ENCODE measurements at regions not wholly inside any gene's neighbourhood (a gene's known extent, or its start where the extent isn't known, plus 50 kb on each side); places are given as distances from the start of the nearest gene placed in this dataset.

DNA sequence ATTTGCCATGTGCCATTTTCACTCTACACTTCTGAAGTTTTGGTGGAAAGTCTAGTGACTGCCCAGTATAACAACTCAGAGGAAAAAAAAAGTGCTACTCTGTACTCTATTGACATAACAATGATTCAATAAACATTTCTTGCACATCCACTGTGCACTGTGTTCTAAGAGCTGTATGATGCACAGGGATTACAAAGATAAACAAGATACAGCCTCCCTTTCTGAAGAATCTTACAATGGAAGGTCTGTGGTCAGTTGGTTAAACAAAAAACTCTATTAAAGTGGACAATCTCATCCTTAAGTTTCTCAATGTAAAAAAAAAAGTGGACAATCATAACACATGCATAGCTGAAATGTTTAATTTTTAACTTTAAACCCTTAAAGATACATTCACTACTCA lies 105.7 kb upstream of the RASSF8 start:
- no peaks in the 10 kb centered on the region for H3K4me1 ChIP-seq (replicated peaks in 1 of 2)
- intact Hi-C loops (cut with DNase I), result no loop called here
- TF ChIP-seq, protein P1, sequence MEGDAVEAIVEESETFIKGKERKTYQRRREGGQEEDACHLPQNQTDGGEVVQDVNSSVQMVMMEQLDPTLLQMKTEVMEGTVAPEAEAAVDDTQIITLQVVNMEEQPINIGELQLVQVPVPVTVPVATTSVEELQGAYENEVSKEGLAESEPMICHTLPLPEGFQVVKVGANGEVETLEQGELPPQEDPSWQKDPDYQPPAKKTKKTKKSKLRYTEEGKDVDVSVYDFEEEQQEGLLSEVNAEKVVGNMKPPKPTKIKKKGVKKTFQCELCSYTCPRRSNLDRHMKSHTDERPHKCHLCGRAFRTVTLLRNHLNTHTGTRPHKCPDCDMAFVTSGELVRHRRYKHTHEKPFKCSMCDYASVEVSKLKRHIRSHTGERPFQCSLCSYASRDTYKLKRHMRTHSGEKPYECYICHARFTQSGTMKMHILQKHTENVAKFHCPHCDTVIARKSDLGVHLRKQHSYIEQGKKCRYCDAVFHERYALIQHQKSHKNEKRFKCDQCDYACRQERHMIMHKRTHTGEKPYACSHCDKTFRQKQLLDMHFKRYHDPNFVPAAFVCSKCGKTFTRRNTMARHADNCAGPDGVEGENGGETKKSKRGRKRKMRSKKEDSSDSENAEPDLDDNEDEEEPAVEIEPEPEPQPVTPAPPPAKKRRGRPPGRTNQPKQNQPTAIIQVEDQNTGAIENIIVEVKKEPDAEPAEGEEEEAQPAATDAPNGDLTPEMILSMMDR (IDR thresholded peaks at IDR 0.05), result no peak
- no peak for TF ChIP-seq POLR2A (IDR thresholded peaks at IDR 0.05)

DNA sequence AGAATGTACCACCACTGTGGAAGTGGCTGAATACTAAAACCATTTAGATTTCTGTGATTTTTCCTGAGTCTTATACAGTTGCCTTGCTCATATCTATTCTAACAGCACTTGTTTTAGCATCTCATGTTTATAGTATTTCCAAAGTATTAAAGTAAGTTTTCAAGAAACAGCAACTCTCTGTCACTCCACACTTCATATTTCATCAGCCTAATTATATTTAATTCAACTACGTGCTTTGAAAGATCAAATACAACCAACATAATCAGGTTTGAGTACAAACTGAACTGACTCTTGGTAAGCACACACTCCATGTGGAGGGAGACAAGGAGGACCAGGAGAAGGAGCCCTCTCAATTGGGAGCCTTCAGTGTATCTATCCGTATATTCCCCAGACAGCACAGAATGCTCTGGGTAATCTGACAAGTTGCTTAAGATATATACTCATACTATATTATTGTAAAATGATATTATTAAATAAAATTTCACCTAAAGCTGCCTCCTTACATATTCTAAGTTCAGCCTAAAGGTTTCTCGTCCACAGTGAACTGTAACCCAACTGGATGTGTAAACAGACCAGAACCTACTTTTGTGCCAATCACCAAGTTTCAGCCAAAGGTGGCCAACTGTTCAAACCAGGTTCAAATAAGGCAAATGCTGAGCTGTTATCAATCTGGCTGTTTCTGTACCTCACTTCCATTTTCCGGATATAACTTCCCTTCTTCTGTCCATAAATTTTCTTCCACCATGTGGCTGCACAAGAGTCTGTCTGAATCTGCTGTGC lies 105.0 kb upstream of the RASSF8 start:
- TF ChIP-seq POLR2A (IDR thresholded peaks at IDR 0.05), result no peak
- TF ChIP-seq, protein P1 (IDR thresholded peaks at IDR 0.05), result no peak
- no peak for DNase-seq
- H3K27ac ChIP-seq, result no peak overlapping the region
- H3K4me3 ChIP-seq, result no peak overlapping the region
- H3K36me3 ChIP-seq (replicated peaks in 1 of 2), result no peaks in the 10 kb centered on the region
- no peaks in the 10 kb centered on the region for H3K4me1 ChIP-seq (replicated peaks in 1 of 2)
- H3K27me3 ChIP-seq, result no peaks in the 10 kb centered on the region
- intact Hi-C loops (cut with DNase I), result no loop called here
- WGBS, 4 donors, result 69 to 78% (median 71%) methylated on average over 4 of the region's 4 CpGs
- H3K9me3 ChIP-seq (replicated peaks in 1 of 3), result no peaks in the 10 kb centered on the region

More for the DNA sequence above, 105.7 kb upstream of the RASSF8 start:
- Histone ChIP-seq H3K36me3 (replicated peaks in 1 of 2) (no peaks in the 10 kb centered on the region), H3K27me3 (no peaks in the 10 kb centered on the region), H3K4me3 (no peak overlapping the region), H3K9me3 (replicated peaks in 1 of 3) (no peaks in the 10 kb centered on the region), H3K27ac (no peak overlapping the region)
- no peak for DNase-seq

DNA sequence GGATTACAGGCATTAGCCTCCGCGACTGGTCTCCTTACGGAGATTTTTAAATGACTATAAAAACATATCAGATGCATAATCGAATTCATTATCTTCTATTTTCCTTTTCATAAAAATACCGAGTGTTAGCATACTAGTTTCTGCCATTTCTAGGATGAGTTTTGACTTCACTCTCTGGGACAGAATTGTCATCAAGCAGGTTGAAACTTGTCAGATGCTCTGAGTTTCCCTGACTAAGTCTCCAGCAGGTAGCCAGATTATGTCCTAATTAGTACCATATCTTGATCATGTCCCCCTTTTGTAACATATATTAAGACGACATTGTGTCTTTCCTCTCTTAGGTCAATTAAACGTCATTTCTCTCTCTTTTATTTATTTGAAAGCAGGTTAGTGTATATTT lies 103.5 kb upstream of the RASSF8 start:
- intact Hi-C loops (cut with DNase I), result no loop called here
- H3K27me3 ChIP-seq, result no peaks in the 10 kb centered on the region
- no peak for DNase-seq
- TF ChIP-seq POLR2A (IDR thresholded peaks at IDR 0.05), result no peak
- TF ChIP-seq, protein P1 (IDR thresholded peaks at IDR 0.05), result no peak
- H3K9me3 ChIP-seq (replicated peaks in 1 of 3), result no peaks in the 10 kb centered on the region
- no peaks in the 10 kb centered on the region for H3K36me3 ChIP-seq (replicated peaks in 1 of 2)
- no peaks in the 10 kb centered on the region for H3K4me1 ChIP-seq (replicated peaks in 1 of 2)
- no peak overlapping the region for H3K4me3 ChIP-seq
- no peak overlapping the region for H3K27ac ChIP-seq
- 84 to 89% (median 87%) methylated on average over 7 of the region's 7 CpGs for WGBS, 4 donors

DNA sequence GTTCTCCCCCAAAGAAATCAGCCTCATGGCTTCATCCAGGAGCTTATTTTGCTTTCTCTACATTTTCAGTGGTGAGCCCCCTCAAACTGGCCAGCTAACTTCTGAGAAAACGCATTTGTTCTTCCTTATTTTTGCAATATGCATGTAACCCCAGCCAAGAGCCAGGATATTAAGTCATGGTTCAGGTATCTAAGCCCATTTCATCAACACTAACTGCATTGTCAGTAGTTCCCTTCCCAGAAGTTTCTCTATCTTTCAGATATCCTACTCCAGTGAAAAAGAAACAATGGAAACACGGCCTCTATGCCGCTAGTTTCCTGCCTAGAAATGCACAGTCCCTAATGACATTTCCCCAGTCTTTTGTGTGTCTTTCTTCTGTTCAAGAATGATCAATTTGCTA lies 102.8 kb upstream of the RASSF8 start:
- TF ChIP-seq POLR2A (IDR thresholded peaks at IDR 0.05), result no peak
- TF ChIP-seq, protein P1 (IDR thresholded peaks at IDR 0.05), result no peak
- H3K9me3 ChIP-seq (replicated peaks in 1 of 3), result no peaks in the 10 kb centered on the region
- no peak overlapping the region for H3K4me3 ChIP-seq
- H3K4me1 ChIP-seq (replicated peaks in 1 of 2), result no peaks in the 10 kb centered on the region
- H3K27ac ChIP-seq, result no peak overlapping the region
- WGBS, 4 donors, result 71 to 77% (median 74%) methylated on average over 3 of the region's 3 CpGs
- H3K27me3 ChIP-seq, result no peaks in the 10 kb centered on the region
- intact Hi-C loops (cut with DNase I), result no loop called here
- no peaks in the 10 kb centered on the region for H3K36me3 ChIP-seq (replicated peaks in 1 of 2)
- no peak for DNase-seq

Data from adrenal gland (tissue), 9 donors.